Liver (tissue), 7 donors: ENCODE measurements at regions not wholly inside any gene's neighbourhood (a gene's known extent, or its start where the extent isn't known, plus 50 kb on each side); places are given as distances from the start of the nearest gene placed in this dataset.
"Not testable (repeated sequence)": the region's sequence is repeated elsewhere in the genome, so short reads cannot be mapped to it uniquely, and the experiment has no call there.

Source experiments
- DNase-seq: peaks from one replicate; pipeline ENCODE4 v3.0.0-alpha.2; 2017; ENCODE audit warnings: low spot score
- H3K27ac ChIP-seq, 2 donors: one replicate each; pipeline ENCODE4 v1.7.0; 2013; ENCODE audit warnings: inconsistent platforms in 2 of 2, low read length in 2 of 2, control low read depth in 1 of 2, low read depth in 1 of 2, mild to moderate bottlenecking in 1 of 2
- H3K27me3 ChIP-seq, 4 donors: one replicate each; pipeline versions ENCODE4 v1.6.1 to v1.7.0; 2013; ENCODE audit warnings: low read length in 3 of 4, inconsistent platforms in 1 of 4, mild to moderate bottlenecking in 1 of 4, moderate library complexity in 1 of 4; ENCODE audit not compliant: control insufficient read depth in 4 of 4, insufficient read depth in 4 of 4
- H3K36me3 ChIP-seq, 4 donors: one replicate each; pipeline versions ENCODE4 v1.6.1 to v1.7.0; 2013; ENCODE audit warnings: low read length in 3 of 4, mild to moderate bottlenecking in 3 of 4, low read depth in 1 of 4, moderate library complexity in 1 of 4; ENCODE audit not compliant: control insufficient read depth in 4 of 4, insufficient read depth in 3 of 4
- H3K4me1 ChIP-seq, 4 donors: one replicate each; pipeline versions ENCODE4 v1.6.1 to v1.7.0; 2013; ENCODE audit warnings: low read length in 3 of 4, mild to moderate bottlenecking in 3 of 4, moderate library complexity in 1 of 4; ENCODE audit not compliant: control insufficient read depth in 4 of 4, insufficient read depth in 4 of 4
- H3K4me3 ChIP-seq, 3 donors: one replicate each; pipeline versions ENCODE4 v1.6.1 to v1.7.0; 2013; ENCODE audit warnings: low read length in 3 of 3, control low read depth in 1 of 3, low read depth in 1 of 3, mild to moderate bottlenecking in 1 of 3
- H3K9ac ChIP-seq, 2 donors: one replicate each; pipeline ENCODE4 v1.7.0; 2013; ENCODE audit warnings: low read length in 2 of 2, mild to moderate bottlenecking in 2 of 2, moderate library complexity in 2 of 2, control low read depth in 1 of 2, low read depth in 1 of 2
- H3K9me3 ChIP-seq, 4 donors: one replicate each; pipeline versions ENCODE4 v1.6.1 to v1.7.0; 2013; ENCODE audit warnings: low read length in 3 of 4; ENCODE audit not compliant: control insufficient read depth in 4 of 4
- EGR1 ChIP-seq, 2 donors: IDR thresholded peaks; 2 replicates each; pipeline ENCODE4 v1.6.1; 2016 to 2018; ENCODE audit warnings: antibody characterized with exemption in 2 of 2, low read depth in 2 of 2
- FOXA1 ChIP-seq: IDR thresholded peaks from 2 replicates; pipeline ENCODE4 v1.6.1; 2016; ENCODE audit warnings: antibody characterized with exemption
- FOXA2 ChIP-seq: IDR thresholded peaks from 2 replicates; pipeline ENCODE4 v1.6.1; 2016; ENCODE audit warnings: antibody characterized with exemption
- HNF4G ChIP-seq: IDR thresholded peaks from 2 replicates; pipeline ENCODE4 v1.6.1; 2016; ENCODE audit warnings: antibody characterized with exemption
- JUND ChIP-seq, 2 donors: IDR thresholded peaks; 2 replicates each; pipeline ENCODE4 v1.6.1; 2016; ENCODE audit warnings: antibody characterized with exemption in 2 of 2
- NR2F2 ChIP-seq: IDR thresholded peaks from 2 replicates; pipeline ENCODE4 v1.6.1; 2016; ENCODE audit warnings: antibody characterized with exemption
- RXRA ChIP-seq, 2 donors: IDR thresholded peaks; 2 replicates each; pipeline ENCODE4 v1.6.1; 2017 to 2018; ENCODE audit warnings: antibody characterized with exemption in 2 of 2, mild to moderate bottlenecking in 1 of 2
- SP1 ChIP-seq: IDR thresholded peaks from 2 replicates; pipeline ENCODE4 v1.6.1; 2018; ENCODE audit warnings: antibody characterized with exemption, mild to moderate bottlenecking
- TAF1 ChIP-seq: conservative IDR thresholded peaks from 2 replicates; pipeline ENCODE4 v1.6.1; 2016; ENCODE audit warnings: antibody characterized with exemption, mild to moderate bottlenecking
- YY1 ChIP-seq: IDR thresholded peaks from 2 replicates; pipeline ENCODE4 v1.6.1; 2016; ENCODE audit warnings: antibody characterized with exemption, mild to moderate bottlenecking
- WGBS: extraction: QIAGEN DNeasy Blood & Tissue Kit; methylation state at CpG from one replicate; pipeline ENCODE4 v1.1.7; 2013; 5-methylcytosine and 5-hydroxymethylcytosine counted together
- donor health status: healthy.
- donor health status: healthy.
- donor health status: healthy.
- donor health status: healthy.

GRCh38 chr12:105508096-105508495 lies 177.6 kb downstream of the C12orf75 start:
- H3K4me1 ChIP-seq = no peaks in the 10 kb centered on the region
- H3K4me3 ChIP-seq = no peak overlapping the region
- TF ChIP-seq RXRA (IDR thresholded peaks at IDR 0.05) = no peak
- no peak for TF ChIP-seq YY1
- no peak for TF ChIP-seq FOXA2
- TF ChIP-seq SP1 = no peak
- no peak overlapping the region for H3K27ac ChIP-seq
- no peak overlapping the region for H3K9ac ChIP-seq
- DNase-seq = no peak
- H3K27me3 ChIP-seq = no peaks in the 10 kb centered on the region
- whole genome bisulfite sequencing = 84% methylated on average over 3 of the region's 3 CpGs
- no peaks in the 10 kb centered on the region for H3K36me3 ChIP-seq
- no peaks in the 10 kb centered on the region for H3K9me3 ChIP-seq

GRCh38 chr12:105510526-105510925 lies 180.0 kb downstream of the C12orf75 start:
- WGBS = 72% methylated on average over 3 of the region's 3 CpGs
- DNase-seq = no peak
- no peaks in the 10 kb centered on the region for H3K4me1 ChIP-seq
- no peak overlapping the region for H3K9ac ChIP-seq
- H3K27me3 ChIP-seq = no peaks in the 10 kb centered on the region
- H3K27ac ChIP-seq = no peak overlapping the region
- H3K36me3 ChIP-seq = no peaks in the 10 kb centered on the region
- no peak overlapping the region for H3K4me3 ChIP-seq
- no peak for TF ChIP-seq EGR1 (IDR thresholded peaks at IDR 0.05; ENCODE audit: low read depth in 2 of 2)
- no peak for TF ChIP-seq NR2F2
- TF ChIP-seq SP1 = no peak
- no peak for TF ChIP-seq FOXA1
- no peak for TF ChIP-seq JUND (IDR thresholded peaks at IDR 0.05)
- TF ChIP-seq YY1 = no peak
- no peak for TF ChIP-seq HNF4G
- no peak for TF ChIP-seq TAF1
- TF ChIP-seq RXRA (IDR thresholded peaks at IDR 0.05) = no peak
- no peaks in the 10 kb centered on the region for H3K9me3 ChIP-seq

- not testable (repeated sequence) for H3K9ac ChIP-seq, H3K4me3 ChIP-seq, H3K27ac ChIP-seq, H3K36me3 ChIP-seq, DNase-seq, H3K9me3 ChIP-seq, H3K4me1 ChIP-seq, H3K27me3 ChIP-seq
- 60% methylated on average over 4 of the region's 4 CpGs for WGBS
Measured at GRCh38 chr12:105512861-105513260, 182.4 kb downstream of the C12orf75 start.

GRCh38 chr12:105522166-105522825 lies 191.8 kb downstream of the C12orf75 start:
- Histone ChIP-seq H3K27ac (no peak overlapping the region), H3K4me1 (no peaks in the 10 kb centered on the region), H3K4me3 (no peak overlapping the region), H3K36me3 (no peaks in the 10 kb centered on the region), H3K9ac (no peak overlapping the region), H3K27me3 (peaks cover 0 to 4% (median 0%) of the 10 kb centered on the region in 4 donors), H3K9me3 (peaks cover 0 to 2% (median 0%) of the 10 kb centered on the region in 4 donors)
- WGBS = 79% methylated on average over 4 of the region's 4 CpGs
- no peak for TF ChIP-seq SP1
- no peak for DNase-seq
